ENCODE measurements at regions not wholly inside any gene's neighbourhood (a gene's known extent, or its start where the extent isn't known, plus 50 kb on each side); places are given as distances from the start of the nearest gene placed in this dataset.

GRCh38 chr11:135009125-135009524, 597.1 kb upstream of the B3GAT1 start:
- no peak overlapping the region for H3K4me2 ChIP-seq (ENCODE audit: low read depth, low read length)
- no peak overlapping the region for H3K9ac ChIP-seq (ENCODE audit: insufficient read depth, low read depth, low read length)
- H2AFZ ChIP-seq (ENCODE audit: low read length): no peak overlapping the region
- CTCF ChIA-PET (ENCODE audit: low intra/inter-chr PET ratio, low total read pairs): no interaction called here
- TF ChIP-seq RBM22 (optimal IDR thresholded peaks at IDR 0.05; ENCODE audit: low read length) (no peak), SATB2 (CRISPR knock-in tag; IDR thresholded peaks at IDR 0.05) (no peak), IKZF4 (CRISPR knock-in tag; IDR thresholded peaks at IDR 0.05; ENCODE audit: borderline replicate concordance, low read depth, not compliant biosample characterization) (no peak), BRCA1 (CRISPR knock-in tag; IDR thresholded peaks at IDR 0.05) (no peak), ZNF282 (IDR thresholded peaks at IDR 0.05; ENCODE audit: partially characterized antibody) (no peak), ZNF232 (CRISPR knock-in tag; IDR thresholded peaks at IDR 0.05; ENCODE audit: borderline replicate concordance) (no peak), FOSL2 (CRISPR knock-in tag; IDR thresholded peaks at IDR 0.05) (no peak), ZMAT3 (CRISPR knock-in tag; conservative IDR thresholded peaks at IDR 0.05) (no peak), REPIN1 (CRISPR knock-in tag; IDR thresholded peaks at IDR 0.05; ENCODE audit: borderline replicate concordance, low read depth) (no peak)
- TF ChIP-seq, protein P1, sequence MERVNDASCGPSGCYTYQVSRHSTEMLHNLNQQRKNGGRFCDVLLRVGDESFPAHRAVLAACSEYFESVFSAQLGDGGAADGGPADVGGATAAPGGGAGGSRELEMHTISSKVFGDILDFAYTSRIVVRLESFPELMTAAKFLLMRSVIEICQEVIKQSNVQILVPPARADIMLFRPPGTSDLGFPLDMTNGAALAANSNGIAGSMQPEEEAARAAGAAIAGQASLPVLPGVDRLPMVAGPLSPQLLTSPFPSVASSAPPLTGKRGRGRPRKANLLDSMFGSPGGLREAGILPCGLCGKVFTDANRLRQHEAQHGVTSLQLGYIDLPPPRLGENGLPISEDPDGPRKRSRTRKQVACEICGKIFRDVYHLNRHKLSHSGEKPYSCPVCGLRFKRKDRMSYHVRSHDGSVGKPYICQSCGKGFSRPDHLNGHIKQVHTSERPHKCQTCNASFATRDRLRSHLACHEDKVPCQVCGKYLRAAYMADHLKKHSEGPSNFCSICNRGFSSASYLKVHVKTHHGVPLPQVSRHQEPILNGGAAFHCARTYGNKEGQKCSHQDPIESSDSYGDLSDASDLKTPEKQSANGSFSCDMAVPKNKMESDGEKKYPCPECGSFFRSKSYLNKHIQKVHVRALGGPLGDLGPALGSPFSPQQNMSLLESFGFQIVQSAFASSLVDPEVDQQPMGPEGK (CRISPR knock-in tag; IDR thresholded peaks at IDR 0.05): no peak
- no peaks in the 10 kb centered on the region for H3K9me3 ChIP-seq (ENCODE audit: low read length)
- no peaks in the 10 kb centered on the region for H3K36me3 ChIP-seq (replicated peaks in 1 of 2; ENCODE audit: control insufficient read depth in 1 of 2, insufficient read depth in 2 of 2, low read length in 2 of 2)
- H3K27ac ChIP-seq (ENCODE audit: extremely low read length, insufficient read depth, low read length): no peak overlapping the region
- H3K79me2 ChIP-seq (ENCODE audit: insufficient read depth, low read length): no peaks in the 10 kb centered on the region
- H4K20me1 ChIP-seq (ENCODE audit: insufficient read depth, low read length): no peaks in the 10 kb centered on the region
- intact Hi-C loops (cut with micrococcal nuclease; ENCODE audit: unreplicated experiment): no loop called here
- in situ Hi-C loops (cut with HindIII; ENCODE audit: extremely low pct_ligation_motif_present, low pct_unique_long_range_greater_than_20kb): no loop called here
- FAIRE-seq (no peak), ATAC-seq (no peak), DNase-seq (ENCODE audit: low spot score) (no peak)
- WGBS (ENCODE audit: low lambda C conversion rate): 41% methylated on average over 6 of the region's 6 CpGs
- H3K27me3 ChIP-seq (ENCODE audit: control insufficient read depth in 1 of 2, insufficient read depth in 2 of 2, low read length in 2 of 2): no peaks in the 10 kb centered on the region; a peak in 1 of 5 replicates
- POLR2A ChIA-PET: no interaction called here
- BruUV-seq (replicated peaks): no TSS peak
- no peaks in the 10 kb centered on the region for H3K4me1 ChIP-seq (ENCODE audit: insufficient read depth, low read length)
- H3K4me3 ChIP-seq (replicated peaks in 1 of 3; ENCODE audit: insufficient read depth in 1 of 3, low read depth in 2 of 3, low read length in 3 of 3): no peak overlapping the region
